ENCODE measurements at regions not wholly inside any gene's neighbourhood (a gene's known extent, or its start where the extent isn't known, plus 50 kb on each side); places are given as distances from the start of the nearest gene placed in this dataset.
"Not testable (repeated sequence)": the region's sequence is repeated elsewhere in the genome, so short reads cannot be mapped to it uniquely, and the experiment has no call there.

GRCh38 chr7:35853194-35853593, 52.3 kb downstream of the SEPTIN7 start:
- DNase-seq (ENCODE audit: low spot score): not testable (repeated sequence)

- no peak for DNase-seq (ENCODE audit: low spot score)
Measured at GRCh38 chr7:35854311-35854710, 53.5 kb downstream of the SEPTIN7 start.

GRCh38 chr7:35856175-35856574, 55.3 kb downstream of the SEPTIN7 start:
- no peak for DNase-seq (ENCODE audit: low spot score)

GRCh38 chr7:35860664-35861063, 59.8 kb downstream of the SEPTIN7 start:
- no peak for DNase-seq (ENCODE audit: low spot score)

- DNase-seq (ENCODE audit: low spot score): no peak
Measured at GRCh38 chr7:35865287-35865686, 64.4 kb downstream of the SEPTIN7 start.

- DNase-seq (ENCODE audit: low spot score): no peak
Measured at GRCh38 chr7:35866186-35866585, 65.3 kb downstream of the SEPTIN7 start.

GRCh38 chr7:35869117-35869516, 68.3 kb downstream of the SEPTIN7 start:
- not testable (repeated sequence) for DNase-seq (ENCODE audit: low spot score)

- DNase-seq (ENCODE audit: low spot score): no peak
Measured at GRCh38 chr7:35869810-35870209, 69.0 kb downstream of the SEPTIN7 start.

GRCh38 chr7:35871856-35872255, 71.0 kb downstream of the SEPTIN7 start:
- DNase-seq (ENCODE audit: low spot score): no peak

GRCh38 chr7:35874886-35875285, 74.0 kb downstream of the SEPTIN7 start:
- DNase-seq (ENCODE audit: low spot score): no peak

GRCh38 chr7:35875292-35875691, 74.4 kb downstream of the SEPTIN7 start:
- DNase-seq (ENCODE audit: low spot score): no peak

GRCh38 chr7:35878351-35878750, 77.5 kb downstream of the SEPTIN7 start:
- no peak for DNase-seq (ENCODE audit: low spot score)

- DNase-seq (ENCODE audit: low spot score): not testable (repeated sequence)
Measured at GRCh38 chr7:35887430-35887829, 86.6 kb downstream of the SEPTIN7 start.

- DNase-seq (ENCODE audit: low spot score): no peak
Measured at GRCh38 chr7:35889001-35889400, 88.1 kb downstream of the SEPTIN7 start.

- DNase-seq (ENCODE audit: low spot score): no peak
Measured at GRCh38 chr7:35889870-35890269, 89.0 kb downstream of the SEPTIN7 start.

GRCh38 chr7:35891004-35891830, 90.4 kb downstream of the SEPTIN7 start:
- no peak for DNase-seq (ENCODE audit: low spot score)

- DNase-seq (ENCODE audit: low spot score): no peak
Measured at GRCh38 chr7:35893649-35894048, 92.8 kb downstream of the SEPTIN7 start.

GRCh38 chr7:35894721-35895120, 93.9 kb downstream of the SEPTIN7 start:
- DNase-seq (ENCODE audit: low spot score): no peak

GRCh38 chr7:35900651-35901050, 99.8 kb downstream of the SEPTIN7 start:
- DNase-seq (ENCODE audit: low spot score): no peak

- no peak for DNase-seq (ENCODE audit: low spot score)
Measured at GRCh38 chr7:35905555-35905954, 104.7 kb downstream of the SEPTIN7 start.

- DNase-seq (ENCODE audit: low spot score): peak; percentile 53
Measured at GRCh38 chr7:35906191-35906908, 105.5 kb downstream of the SEPTIN7 start.

GRCh38 chr7:35908331-35909216, 107.7 kb downstream of the SEPTIN7 start:
- no peak for DNase-seq (ENCODE audit: low spot score)

Data from germinal center (tissue), 1 donor.